Renal cortical epithelial cell (primary cell): ENCODE measurements at regions not wholly inside any gene's neighbourhood (a gene's known extent, or its start where the extent isn't known, plus 50 kb on each side); places are given as distances from the start of the nearest gene placed in this dataset.
A peak's percentile ranks its signal among the peaks of the same experiment; 100 is the strongest.
"Not testable (repeated sequence)": the region's sequence is repeated elsewhere in the genome, so short reads cannot be mapped to it uniquely, and the experiment has no call there.

ENCODE experiments used
- DNase-seq: peaks from one replicate; pipeline ENCODE4 v3.0.0-alpha.2; 2011; ENCODE audit warnings: low read depth

DNA sequence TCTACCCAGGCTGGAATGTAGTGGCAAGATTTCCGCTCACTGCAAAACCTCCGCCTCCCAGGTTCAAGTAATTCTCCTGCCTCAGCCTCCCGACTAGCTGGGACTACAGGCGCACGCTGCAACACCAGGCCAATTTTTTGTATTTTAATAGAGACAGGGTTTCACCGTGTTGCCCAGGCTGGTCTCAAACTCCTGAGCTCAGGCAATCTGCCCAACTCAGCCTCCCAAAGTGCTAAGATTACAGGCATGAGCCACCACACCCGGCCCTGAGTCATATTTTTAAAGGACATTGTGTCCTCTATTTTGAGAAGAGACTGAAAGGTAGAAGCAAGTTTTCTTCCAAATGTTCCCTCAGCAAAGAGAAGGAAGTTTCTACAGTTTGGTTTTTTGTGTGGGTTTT lies 227.1 kb downstream of the KCTD12 start:
- not testable (repeated sequence) for DNase-seq

DNA sequence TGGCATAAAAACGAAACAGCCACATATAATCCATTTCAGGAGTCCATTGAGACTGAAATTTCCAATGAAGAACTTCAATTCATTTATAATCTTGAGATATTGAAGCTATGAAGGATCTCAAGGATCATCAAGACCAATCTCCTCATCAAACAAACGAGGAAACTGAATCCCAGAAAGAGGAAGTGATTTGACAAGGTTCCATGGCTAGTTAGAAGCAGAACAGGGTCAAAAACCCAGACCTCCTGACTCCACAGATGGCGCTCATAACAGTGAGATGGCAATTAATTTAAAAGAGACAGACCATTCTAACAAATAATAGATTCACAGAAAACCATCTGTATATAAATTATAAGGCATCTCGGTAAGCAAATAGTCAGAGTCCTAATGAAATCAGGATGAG lies 229.7 kb downstream of the KCTD12 start:
- no peak for DNase-seq

DNA sequence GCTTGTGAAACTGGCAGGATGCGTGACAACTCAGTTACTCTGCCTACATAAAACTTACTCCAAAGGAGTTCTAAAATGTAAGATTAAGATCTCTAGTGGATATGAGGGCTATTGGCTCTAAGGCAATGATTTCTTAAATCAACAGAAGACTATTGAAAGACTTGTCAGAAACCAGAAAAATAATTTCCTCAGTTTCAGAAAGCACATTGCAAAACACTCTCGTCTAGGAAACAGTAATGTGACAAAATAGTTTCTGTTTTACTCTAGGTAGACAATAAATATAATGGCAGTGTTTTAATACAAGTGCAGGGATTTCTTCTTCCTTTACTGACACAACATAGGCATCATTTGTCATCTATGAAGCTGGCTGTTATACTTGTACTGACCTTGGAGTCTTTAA lies 230.1 kb downstream of the KCTD12 start:
- no peak for DNase-seq

DNA sequence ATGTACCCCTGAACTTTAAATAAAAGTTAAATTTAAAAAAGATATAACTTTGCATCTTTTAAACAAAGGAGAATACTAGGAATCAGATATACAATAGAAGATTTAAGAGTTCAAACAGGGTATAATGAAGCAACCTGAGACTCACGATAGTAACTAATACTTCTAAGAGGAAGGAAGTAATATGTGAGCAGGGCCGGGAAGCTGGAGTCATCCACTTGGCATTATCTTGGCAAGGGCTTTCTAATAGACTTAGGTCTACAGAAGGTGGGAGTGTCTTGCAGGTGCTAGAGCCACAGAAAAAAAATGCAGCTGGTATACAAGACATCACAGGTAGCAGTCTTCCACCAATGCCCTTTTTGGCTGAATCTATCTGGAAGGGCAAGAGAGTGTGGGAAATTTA lies 231.9 kb downstream of the KCTD12 start:
- DNase-seq, result no peak

DNA sequence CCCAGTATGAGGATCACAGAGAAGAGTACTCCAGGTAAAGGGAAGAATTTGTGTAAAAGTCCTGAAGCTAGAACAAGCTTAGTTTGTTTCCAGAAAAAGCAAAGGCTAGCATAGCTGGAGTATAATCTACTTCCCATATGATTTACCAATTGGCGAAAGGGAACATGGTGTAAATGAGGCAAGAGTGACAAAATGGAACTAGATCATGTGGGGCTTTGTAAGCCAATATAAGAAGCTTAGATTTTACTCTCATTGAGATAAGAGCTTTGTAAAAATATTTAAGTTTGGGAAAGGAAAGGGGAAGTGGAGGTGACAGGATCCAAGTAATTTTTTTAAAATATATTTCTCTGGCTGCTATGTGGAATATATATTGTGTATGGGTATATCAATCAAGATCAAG lies 234.9 kb downstream of the KCTD12 start:
- no peak for DNase-seq

DNA sequence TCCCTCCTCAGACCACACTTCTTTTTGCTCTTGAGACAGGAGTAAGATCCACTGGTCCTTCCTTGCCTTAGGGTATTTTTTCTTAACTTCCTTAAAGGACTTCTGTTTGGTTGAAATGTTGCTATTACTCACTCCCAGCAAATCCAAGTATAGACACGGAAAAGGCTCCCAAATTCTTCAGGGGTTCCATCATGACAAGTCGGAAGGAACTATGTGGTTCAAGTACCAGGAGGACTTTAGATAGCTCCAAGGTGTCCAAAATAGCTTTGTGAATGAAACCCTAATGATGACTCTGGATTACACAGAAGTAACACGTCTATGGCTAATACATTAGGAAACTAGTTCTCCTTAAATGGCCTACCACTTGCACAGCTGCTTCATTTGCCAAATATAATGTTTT lies 238.7 kb downstream of the KCTD12 start:
- no peak for DNase-seq

DNA sequence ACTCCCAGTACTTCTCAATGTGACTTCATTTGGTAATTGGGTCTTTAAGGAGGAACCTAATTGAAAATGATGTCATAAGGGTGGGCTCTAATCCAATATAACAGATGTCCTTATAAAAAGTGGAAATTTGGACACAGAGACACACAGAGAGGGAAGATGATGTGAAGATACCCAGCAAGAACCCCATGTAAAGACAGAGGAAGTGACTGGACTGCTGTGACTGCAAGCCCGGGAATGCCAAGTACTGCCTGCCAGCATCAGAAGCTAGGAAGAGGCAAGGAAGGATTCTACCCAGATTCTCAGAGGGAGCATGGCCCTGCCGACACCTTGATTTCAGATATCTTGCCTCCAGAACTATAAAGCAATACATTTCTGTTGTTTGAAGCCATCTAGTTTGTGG lies 239.3 kb downstream of the KCTD12 start:
- no peak for DNase-seq

DNA sequence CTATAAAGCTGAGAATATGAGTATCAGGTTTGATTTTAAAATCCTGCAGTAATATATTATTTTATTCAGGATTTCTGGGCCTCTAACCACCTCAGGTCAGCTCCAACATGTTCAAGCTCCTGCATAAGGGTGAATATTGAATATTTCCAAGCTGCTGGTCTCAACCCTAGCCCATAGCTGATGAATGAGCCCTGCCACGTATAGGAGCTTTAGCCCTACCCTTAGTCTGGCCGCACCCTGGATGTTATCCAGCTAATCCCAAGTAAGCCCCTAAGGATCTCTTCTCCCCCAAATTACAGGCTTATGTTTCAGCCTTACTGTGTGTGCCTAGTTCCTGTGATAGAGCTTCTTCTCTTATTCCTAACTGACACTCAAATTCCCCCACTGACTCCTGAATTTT lies 240.6 kb downstream of the KCTD12 start:
- DNase-seq, result no peak

DNA sequence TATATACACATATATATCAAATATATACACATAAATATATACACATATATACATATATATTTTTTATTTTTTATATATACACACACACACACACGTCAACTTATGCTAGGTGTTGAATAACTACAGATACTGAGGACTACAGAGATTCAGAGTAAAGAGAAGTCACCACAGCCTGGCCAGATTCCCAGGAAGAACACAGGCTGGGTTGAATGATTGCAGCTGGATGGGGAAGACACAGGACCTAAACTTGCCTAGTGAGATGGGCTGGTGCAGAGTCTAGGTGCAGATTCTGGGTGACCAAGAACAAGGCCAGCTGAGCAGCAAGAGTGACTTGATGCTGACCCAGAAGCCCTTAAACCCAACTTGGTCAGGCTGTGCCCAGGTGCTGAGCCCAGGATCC lies 241.3 kb downstream of the KCTD12 start:
- DNase-seq, result no peak

DNA sequence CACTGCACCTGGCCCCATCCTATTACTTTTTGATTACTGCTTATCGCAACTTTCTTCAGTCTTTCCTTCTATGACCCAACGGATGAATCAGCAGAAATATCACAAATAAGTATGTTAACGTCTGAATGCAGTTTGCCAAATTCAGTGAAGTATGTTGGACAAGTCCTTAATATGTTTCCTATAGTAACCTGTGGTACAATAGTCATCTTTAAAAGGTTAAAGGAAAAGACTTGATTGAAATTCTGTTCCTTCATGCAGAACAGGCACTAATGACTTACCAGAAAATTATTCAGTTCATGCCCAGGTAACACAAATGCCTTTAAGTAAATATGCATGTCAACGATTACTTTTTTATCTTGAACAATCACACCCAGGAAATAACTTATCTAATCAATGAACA lies 242.6 kb downstream of the KCTD12 start:
- DNase-seq, result peak; percentile 73

DNA sequence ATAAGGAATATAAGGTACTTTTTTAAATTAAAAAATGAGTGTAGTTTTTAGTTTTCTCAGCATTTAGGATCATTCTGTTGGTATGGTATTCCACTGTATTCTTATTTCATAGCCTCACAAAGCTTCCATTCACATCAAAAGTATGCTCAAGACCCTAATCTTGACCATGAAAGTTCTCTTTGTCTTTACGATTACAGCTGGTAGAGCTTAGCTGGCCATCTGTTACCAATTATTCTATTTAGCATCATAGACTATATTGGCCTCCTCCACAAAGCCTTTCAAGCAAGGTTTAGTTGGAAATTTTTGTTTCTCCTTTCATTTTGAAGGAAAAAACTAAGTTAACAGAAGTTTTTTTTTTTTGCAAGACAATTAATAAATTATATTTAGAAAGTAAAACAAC lies 245.1 kb downstream of the KCTD12 start:
- DNase-seq, result no peak

DNA sequence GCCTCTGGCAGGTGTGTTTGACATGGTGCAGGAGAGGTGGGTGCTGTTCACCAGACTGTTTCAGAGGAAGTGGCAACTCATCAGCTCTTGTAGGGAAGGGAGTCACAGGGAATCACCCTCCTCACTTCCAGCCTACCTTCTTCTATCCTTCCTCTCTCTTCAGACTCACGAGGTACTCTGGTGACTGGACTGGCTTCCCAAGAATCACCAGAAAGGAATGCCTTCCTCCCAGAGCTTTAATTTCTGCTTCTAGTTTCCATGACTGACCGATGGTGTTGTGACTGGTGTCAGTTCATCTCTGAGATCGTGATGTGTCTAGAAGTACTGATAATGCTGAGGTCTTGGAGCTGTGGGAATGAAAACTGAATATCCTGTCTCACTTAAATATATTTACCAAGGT lies 247.3 kb downstream of the KCTD12 start:
- DNase-seq, result no peak

DNA sequence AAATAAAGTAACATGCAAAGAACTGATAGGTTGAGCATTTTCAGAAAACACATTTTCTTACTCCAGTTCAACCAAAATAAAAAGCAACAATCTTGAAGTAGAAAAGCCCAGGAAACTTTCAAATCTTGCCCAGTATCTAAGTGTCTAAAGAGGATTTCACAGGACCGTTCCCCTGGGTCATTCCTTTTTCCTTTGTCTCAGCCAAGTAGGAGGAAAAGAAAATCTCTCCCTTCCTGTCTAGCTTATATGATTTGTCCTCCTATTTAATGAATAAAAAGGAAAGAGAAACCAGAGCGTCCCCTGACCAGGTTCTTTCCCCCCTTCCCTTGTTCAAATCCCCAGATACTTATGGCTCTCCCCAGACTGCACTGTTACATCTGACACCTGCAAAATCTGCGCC lies 248.0 kb downstream of the KCTD12 start:
- no peak for DNase-seq

DNA sequence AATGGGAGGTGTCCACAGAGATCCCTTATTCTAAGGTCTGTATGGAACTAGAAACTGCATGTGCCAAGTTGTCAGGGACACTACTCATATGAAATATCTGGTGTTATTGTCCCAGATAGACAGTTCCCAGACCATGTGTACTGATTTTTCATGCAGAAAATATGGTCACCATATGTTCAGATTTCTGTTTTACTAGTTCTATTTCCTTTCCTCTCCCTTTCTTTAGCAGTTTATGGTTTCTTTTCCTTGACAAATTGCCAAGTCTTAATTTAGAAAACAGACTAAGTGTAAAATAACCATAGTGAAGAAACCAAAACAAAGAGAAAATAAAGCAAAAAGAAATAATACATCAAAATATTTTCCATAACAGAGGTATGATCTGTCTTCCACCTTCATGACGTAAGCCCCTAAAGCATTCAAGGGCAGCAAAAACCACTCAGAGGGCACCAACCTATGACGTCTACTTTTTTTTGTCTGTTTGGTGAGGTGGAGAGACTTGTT lies 248.5 kb downstream of the KCTD12 start:
- no peak for DNase-seq

DNA sequence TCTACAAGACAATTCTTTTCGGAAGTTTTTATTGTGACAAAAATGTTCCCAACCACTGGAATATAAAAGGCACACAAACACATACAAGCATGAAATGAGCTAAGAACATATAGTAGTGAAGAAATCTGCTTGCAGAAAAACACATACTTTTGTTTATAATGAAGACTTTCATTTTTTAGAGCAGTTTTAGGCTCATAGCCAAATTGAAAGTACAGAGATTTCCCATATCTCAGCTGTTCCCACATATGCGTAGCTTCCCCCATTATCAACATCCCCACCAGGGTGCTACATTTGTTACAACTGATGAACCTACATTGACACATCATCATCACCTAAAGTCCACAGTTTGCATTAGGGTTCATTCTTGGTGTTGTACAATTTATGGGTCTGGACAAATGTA lies 249.4 kb downstream of the KCTD12 start:
- no peak for DNase-seq

DNA sequence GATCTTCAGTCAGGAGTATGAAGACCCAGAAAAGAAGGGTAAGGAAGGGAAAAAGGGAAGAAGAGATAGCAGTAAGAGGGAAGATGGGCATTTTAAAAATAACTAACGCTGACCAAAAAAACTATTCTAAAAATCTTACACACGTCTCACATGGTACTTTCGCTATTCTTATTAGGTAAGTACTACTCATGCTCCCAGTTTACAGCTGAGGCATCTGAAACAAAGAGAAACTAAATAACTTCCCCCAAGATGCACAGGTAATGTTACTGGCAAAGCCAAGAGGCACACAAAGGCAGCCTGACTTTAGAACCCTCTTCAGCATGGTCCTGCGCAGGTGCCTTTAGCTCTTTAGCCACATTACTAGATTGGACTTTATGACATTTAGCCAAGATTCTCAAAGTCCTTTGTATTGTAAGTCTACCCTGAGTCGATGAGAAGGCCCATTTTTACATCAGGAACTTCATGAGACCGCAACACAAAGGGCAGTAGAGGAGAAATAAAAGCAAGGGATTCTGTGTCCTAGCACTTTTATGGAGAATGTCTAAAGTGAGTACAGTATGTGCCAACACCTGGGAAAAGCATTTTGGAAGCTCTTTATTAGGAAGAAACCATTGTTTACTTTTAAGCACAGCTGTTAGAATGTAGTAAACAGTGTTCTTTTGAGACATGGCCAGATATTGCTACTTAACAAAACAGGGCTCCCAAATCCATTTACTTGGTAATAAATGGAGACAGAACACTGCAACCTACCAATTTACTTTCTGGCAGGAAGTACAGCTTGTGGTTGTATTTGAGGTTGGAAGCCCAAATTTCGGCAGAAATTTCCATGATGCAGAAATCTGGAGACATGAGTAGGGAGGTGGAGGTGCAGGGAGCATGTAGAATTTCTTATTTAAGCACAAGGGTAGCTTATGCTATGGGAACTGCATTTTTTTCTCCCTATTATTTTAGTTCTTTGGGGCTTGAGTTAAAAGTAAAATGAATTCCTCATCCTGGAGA lies 250.7 kb downstream of the KCTD12 start:
- DNase-seq, result no peak

DNA sequence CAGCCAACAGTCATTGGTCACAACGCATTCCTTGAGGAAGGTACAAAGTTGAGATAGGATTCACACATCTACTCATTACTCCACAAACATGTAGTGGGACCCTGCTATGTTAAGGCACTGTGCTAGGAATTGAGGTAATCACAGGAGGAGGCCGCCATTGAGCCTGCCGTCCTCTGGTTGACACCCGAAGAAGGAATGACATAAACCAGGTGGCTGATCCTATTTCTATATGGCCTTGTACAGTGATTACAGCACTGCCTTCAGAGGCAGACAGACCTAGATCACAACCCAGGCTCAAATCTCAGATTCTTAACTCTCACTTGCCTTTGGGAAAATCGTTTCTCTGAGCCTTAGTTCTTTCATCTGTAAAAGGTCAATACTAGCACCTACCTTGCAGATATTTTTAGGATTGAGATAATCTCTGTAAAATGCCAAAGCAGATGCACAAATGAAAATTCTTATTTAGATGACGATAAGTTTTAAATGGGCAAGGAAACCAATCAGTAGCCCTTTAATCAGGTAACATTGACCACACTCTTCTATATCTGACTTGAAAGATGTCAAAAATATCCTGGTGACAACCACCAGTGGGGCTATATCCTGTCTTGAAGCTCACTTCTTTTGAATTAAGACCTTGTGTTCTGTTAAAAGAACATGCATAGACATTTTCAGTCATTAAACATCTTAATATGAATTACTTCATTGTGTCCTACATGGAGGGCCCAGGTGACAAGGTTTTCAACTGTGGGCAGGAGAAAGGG lies 251.6 kb downstream of the KCTD12 start:
- DNase-seq, result no peak

DNA sequence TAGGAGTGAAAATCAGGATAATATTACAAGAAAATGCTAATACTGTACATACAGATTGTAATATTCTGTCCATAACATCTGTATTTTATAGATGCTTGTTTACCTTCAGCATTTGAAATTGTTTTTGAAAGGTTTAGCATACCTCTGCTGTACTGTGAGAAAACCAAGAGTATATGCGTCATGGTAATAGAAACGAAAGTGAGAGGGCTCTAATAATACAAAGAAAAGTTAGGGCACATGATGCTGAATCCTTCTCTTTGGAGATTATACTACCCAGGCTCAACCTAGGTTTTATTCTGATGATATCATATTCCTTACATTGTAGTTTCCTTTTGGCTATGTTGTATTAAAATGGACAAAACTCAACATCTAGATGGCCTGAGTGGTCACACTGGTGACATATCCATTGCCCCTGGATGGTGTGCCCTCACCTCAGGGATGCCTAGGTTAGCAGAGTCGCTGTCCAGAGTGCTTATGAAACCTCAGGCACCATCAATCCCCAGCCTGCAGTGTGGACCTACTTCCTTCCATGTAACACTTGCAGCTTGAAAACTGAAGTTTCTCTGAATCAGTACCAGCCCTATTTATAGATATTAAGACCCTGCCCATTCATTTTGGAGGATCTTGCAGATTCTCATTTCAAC lies 253.7 kb downstream of the KCTD12 start:
- no peak for DNase-seq

DNA sequence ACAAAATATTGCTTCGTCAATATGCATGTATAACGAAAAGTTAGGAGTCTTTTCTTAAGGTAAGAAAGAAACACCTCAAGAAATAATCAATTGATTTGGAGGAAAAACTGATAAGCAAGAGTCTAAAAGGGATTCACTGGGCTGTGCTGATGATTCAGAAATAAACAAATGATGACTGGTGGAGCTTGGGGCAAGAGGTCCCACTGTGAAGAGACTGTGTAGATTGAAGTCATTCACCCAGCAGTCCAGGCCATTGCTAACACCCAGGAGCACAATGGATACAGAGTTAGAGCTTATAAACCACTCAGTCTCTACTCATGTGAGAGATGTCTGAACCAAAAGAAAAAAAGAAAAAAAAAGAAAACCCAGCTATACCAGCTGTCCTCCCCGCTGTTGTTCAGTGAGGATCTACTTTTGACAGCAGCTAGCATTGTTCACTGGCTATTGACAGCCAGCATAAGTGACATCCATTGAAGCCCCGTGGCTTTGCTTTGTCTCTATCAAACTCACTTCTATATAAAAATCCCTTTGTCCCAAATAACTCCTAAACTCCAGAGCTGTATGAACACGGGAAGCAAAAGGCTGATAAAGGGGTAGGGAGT lies 255.5 kb downstream of the KCTD12 start:
- no peak for DNase-seq

DNA sequence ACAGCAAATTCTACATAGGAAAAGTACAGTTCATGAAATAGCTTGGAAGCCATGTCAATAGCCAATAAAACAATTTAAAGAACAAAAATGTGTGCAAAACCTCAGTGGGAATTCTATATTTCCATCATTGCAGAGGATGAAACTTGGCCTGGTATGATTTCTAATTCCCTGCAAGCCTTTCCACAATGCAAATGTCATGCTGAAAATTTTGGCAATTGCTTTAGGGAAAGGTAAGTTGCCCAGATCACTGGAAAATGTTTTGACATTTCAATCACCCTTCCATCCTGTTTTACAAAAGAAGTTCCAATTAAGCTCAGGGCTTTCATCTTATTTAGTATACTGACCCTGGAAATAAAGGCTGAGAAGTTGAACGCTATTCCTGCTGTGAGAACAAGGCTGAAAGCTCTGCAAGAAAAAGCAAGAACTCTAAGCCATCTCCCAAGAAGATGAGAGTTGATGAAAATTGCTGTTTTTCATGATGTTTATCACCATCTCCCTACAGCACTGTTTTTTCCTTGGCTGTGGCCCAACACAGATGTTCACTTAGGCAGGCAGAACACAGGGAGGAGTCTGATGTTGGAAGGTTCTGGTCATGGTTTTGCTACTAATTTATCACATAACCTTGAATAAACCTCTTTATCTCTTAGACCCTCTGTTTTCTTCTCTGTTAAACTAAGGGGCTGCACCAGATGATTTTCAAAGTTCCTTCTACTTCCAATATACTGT lies 263.7 kb downstream of the KCTD12 start:
- no peak for DNase-seq

DNA sequence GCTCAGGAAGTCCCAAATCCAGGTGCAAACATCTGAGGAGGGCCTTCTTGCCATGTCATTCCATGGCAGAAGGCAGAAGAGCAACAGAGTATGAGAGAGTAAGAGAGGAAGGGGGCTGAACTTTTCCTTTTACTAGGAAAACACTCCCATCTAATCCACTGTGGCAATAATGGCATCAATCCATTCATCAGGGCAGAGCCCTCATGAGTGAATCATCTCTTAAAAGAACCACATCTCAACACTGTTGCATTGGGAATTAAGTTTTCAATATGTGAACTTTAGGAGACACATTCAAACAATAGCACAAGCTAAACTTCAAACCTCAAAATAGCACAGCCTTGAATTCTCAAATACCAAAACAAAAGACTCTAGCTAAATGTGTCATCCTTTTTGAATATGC lies 264.5 kb downstream of the KCTD12 start:
- DNase-seq, result no peak
